Mucosa of gallbladder (tissue), 1 donor: ENCODE measurements at regions not wholly inside any gene's neighbourhood (a gene's known extent, or its start where the extent isn't known, plus 50 kb on each side); places are given as distances from the start of the nearest gene placed in this dataset.
"Not testable (repeated sequence)": the region's sequence is repeated elsewhere in the genome, so short reads cannot be mapped to it uniquely, and the experiment has no call there.

Experiments
- DNase-seq: peaks from one replicate; pipeline ENCODE4 v3.0.0-alpha.2; 2020; ENCODE audit warnings: low spot score
- donor health status: DM: no; HTN: no; CAD: no.

GRCh38 chr6:56839533-56840183 lies 115.2 kb upstream of the BEND6 start:
- no peak for DNase-seq

- DNase-seq, result no peak
Observed at GRCh38 chr6:56838965-56839364, 115.9 kb upstream of the BEND6 start.

- DNase-seq, result no peak
Observed at GRCh38 chr6:56838016-56838555, 116.8 kb upstream of the BEND6 start.

GRCh38 chr6:56837322-56837894 lies 117.5 kb upstream of the BEND6 start:
- DNase-seq, result no peak

- no peak for DNase-seq
Observed at GRCh38 chr6:56835612-56836011, 119.3 kb upstream of the BEND6 start.

- no peak for DNase-seq
Observed at GRCh38 chr6:56833873-56834272, 121.0 kb upstream of the BEND6 start.

- DNase-seq, result no peak
Observed at GRCh38 chr6:56833127-56833791, 121.6 kb upstream of the BEND6 start.

GRCh38 chr6:56832225-56832624 lies 122.7 kb upstream of the BEND6 start:
- DNase-seq, result no peak

- DNase-seq, result no peak
Observed at GRCh38 chr6:56831334-56831733, 123.6 kb upstream of the BEND6 start.

GRCh38 chr6:56827908-56828649 lies 126.8 kb upstream of the BEND6 start:
- no peak for DNase-seq

GRCh38 chr6:56824431-56824830 lies 130.5 kb upstream of the BEND6 start:
- DNase-seq, result not testable (repeated sequence)

- no peak for DNase-seq
Observed at GRCh38 chr6:56821005-56821432, 133.9 kb upstream of the BEND6 start.

GRCh38 chr6:56820060-56820459 lies 134.8 kb upstream of the BEND6 start:
- no peak for DNase-seq

GRCh38 chr6:56819604-56820003 lies 135.3 kb upstream of the BEND6 start:
- no peak for DNase-seq

- no peak for DNase-seq
Observed at GRCh38 chr6:56816370-56816769, 138.5 kb upstream of the BEND6 start.

- no peak for DNase-seq
Observed at GRCh38 chr6:56815436-56815835, 139.5 kb upstream of the BEND6 start.

GRCh38 chr6:56814802-56815201 lies 140.1 kb upstream of the BEND6 start:
- no peak for DNase-seq

GRCh38 chr6:56814308-56814707 lies 140.6 kb upstream of the BEND6 start:
- DNase-seq, result no peak

GRCh38 chr6:56812851-56813250 lies 142.1 kb upstream of the BEND6 start:
- DNase-seq, result not testable (repeated sequence)

- no peak for DNase-seq
Observed at GRCh38 chr6:56808871-56809359, 146.0 kb upstream of the BEND6 start.

GRCh38 chr6:56807989-56808337 lies 146.9 kb upstream of the BEND6 start:
- DNase-seq, result no peak

GRCh38 chr6:56807326-56807988 lies 147.4 kb upstream of the BEND6 start:
- no peak for DNase-seq
